HG03108 (cell line): ENCODE measurements at regions not wholly inside any gene's neighbourhood (a gene's known extent, or its start where the extent isn't known, plus 50 kb on each side); places are given as distances from the start of the nearest gene placed in this dataset.
"Not testable (repeated sequence)": the region's sequence is repeated elsewhere in the genome, so short reads cannot be mapped to it uniquely, and the experiment has no call there.

Source experiments
- ATAC-seq: cut with Tn5 transposase; IDR thresholded peaks from one replicate; pipeline ENCODE4 v1.9.1; 2021; ENCODE audit warnings: moderate library complexity; ENCODE audit not compliant: unreplicated experiment

DNA sequence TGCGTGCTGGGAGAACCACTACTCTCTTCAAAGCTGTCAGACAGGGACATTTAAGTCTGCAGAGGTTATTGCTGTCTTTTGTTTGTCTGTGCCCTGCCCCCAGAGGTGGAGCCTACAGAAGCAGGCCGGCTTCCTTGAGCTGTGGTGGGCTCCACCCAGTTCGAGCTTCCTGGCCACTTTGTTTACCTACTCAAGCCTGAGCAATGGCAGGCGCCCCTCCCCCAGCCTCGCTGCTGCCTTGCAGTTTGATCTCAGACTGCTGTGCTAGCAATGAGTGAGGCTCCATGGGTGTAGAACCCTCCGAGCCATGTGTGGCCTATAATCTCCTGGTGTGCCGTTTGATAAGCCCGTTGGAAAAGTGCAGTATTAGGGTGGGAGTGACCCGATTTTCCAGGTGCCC, 542.5 kb upstream of the KLF4 start:
- ATAC-seq, result not testable (repeated sequence)

- ATAC-seq, result not testable (repeated sequence)
Measured at GRCh38 chr9:108031221-108031620, 541.7 kb upstream of the KLF4 start.

GRCh38 chr9:108026718-108027117, 537.1 kb upstream of the KLF4 start:
- ATAC-seq, result not testable (repeated sequence)

- no peak for ATAC-seq
Measured at GRCh38 chr9:108024604-108025003, 535.0 kb upstream of the KLF4 start.

DNA sequence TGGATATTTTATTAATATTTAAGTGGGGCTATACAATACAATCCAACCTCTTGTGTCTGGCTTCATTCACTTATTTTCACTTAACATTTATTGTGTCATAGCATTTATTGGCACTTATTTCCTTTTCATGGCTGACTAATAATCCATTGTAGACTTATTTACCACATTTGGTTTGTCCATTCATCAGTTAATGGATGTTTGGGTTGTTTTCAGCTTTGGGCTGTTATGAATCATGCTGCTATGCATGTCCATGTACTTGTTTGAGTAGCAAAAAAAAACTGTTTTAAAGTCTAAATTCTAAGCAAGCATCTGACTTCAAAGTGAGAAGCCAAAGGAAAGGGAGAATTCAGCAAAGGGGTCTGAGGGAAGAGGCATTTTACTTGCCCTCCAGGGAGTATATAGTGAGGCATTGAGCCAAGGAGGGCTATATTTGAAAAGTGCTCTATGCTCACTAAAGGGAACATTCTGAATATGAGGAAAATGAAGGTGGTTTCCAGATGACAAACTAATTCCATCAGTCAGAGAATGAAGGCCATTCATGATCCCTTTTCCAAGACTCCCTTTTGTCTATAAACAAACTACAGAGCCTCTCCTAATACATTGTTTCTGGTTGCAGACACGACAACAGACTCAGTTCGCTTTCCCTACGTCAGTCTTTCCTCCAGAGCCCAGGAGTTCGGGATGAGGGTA, 532.8 kb upstream of the KLF4 start:
- ATAC-seq, result no peak

DNA sequence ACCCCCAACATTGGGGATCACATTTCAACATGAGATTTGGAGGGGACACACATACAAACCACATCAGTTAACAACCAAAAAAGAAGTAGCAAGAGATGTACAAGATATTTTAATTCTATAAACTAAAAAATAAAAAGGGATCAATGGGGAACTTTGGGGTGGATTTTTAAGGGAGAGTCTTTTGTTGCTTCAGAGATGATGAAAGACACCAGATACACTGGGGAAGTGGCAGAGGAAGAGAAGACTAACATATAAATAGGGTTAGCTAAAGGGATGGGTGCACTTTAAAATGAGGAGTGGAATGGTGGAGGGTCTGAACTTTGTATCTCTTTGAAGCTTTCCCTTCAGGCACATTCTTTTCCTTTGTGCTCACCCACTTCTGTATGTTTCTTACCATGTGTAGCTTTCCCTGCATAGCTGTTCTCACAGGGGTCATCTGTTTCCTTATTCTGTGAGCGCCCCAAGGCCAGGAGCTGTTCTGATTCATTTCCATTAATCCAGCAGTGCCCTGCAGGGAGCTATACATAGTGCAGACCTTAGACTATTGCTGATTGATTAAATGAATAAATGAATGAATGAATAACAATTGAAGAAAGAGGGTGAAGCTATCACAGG, 531.6 kb upstream of the KLF4 start:
- ATAC-seq, result no peak

- ATAC-seq, result no peak
Measured at GRCh38 chr9:108019821-108020220, 530.3 kb upstream of the KLF4 start.

DNA sequence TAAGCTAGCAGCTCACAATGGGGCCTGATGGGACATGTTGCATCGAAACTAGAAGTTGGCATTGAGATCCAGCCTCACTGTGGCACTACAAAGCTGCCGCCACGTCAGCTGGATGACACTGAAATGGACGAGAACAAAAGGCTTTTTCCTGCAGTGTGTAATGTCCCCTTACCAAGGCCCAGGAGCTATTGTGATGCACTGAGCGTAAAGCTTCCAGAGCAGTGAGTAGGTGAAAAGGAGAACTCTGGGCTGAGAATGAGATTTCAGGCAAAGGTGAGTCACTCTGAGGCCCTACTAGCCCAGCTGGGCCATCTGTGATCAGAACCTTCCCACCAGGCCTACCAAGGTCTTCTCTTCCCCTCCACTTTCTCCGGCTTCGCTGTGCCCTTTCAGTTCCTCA, 528.1 kb upstream of the KLF4 start:
- ATAC-seq, result no peak

DNA sequence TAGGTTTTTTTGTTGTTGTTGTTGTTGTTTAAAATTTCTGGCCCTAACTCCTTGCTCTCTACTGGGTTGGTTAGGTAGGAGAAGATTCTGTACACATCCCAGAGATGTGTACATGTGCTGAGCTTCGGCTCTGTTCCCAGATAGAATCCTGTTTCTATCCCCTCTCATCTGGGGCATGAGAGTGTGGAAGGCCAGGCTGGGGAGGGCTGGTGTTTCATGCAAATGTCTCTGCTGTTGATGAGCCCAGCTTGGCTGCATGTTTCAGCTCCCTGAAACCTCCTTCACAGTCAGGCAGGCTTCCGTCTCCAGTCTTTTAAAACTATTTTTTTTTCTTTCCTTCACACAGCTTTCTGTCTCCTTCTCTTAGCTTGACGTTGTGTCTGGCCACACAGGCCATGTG, 526.9 kb upstream of the KLF4 start:
- no peak for ATAC-seq

DNA sequence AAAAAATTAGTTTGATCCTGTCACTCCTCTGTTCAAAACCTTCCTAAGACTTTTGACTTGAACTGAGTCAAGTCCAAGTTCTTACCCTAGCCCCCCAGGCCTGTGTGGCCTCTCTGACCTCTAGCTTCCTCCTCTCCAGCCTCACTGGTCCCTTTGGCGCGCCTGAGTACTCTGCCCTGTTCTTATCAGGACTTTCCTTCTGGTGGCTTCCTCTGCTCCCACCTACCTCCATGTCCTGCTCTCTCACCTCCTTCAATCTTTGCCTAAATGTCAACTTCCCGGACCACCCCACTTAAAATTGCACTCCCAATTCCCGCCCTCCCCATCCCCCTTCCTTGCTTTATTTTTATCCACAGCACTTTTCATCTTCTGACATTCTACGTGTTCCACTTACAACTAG, 526.1 kb upstream of the KLF4 start:
- no peak for ATAC-seq

- ATAC-seq, result no peak
Measured at GRCh38 chr9:108014353-108014752, 524.8 kb upstream of the KLF4 start.

DNA sequence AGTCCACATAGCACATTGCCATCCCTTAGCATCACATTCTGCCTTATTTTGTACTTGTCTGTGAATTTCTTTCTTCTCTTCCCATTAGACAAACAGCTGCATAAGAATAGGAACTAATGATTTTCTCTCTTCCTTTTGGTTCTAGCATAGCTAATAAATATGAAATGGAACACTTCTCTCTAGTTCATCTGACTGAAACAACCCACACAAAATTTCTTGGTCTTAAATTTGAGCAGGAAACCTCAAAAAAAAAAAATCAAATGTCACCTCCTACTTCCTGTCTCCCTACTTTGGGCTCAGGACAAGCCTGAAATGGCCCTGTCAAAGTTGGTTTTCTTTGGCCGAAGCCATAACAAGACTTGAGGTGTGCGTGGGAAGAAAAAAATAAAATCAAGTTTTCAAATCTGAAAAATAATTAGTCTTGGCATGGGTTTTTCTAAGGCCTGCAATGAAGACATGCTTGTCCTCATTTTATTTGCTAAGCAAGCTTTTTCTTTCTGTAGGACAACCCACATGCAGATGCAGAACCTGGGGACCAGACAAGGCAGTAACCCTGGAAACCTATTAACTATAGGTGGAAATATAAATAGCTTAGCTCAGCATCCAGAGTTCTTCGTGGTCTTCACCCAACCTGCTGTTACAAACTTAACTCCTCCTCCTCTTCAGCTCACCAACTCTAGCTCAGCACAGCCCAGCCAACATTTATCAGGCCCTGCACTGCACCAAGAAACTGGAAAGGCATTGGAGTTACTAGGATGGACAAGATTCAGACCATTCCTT, 523.5 kb upstream of the KLF4 start:
- ATAC-seq, result no peak

- ATAC-seq, result no peak
Measured at GRCh38 chr9:108012405-108012804, 522.8 kb upstream of the KLF4 start.

DNA sequence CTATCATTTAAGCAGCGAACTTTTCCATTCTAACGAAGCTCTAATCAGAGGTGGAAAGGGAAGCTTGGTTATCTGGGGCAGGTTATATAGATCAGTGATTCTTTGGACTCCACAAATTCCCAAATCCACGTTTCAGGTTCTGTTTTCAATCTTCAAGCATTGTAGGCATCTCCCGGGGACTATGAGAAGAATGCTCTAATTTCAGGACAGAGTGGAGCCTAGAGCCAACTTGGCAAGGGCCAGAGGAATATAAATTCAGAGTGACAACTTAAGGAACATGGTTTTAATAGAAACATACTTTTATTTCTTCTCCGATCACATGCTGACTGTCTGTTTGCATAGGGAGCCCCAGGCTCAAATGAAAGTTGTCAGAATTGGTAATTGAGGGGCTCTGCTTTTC, 514.0 kb upstream of the KLF4 start:
- no peak for ATAC-seq

- ATAC-seq, result no peak
Measured at GRCh38 chr9:108002371-108002956, 512.9 kb upstream of the KLF4 start.

DNA sequence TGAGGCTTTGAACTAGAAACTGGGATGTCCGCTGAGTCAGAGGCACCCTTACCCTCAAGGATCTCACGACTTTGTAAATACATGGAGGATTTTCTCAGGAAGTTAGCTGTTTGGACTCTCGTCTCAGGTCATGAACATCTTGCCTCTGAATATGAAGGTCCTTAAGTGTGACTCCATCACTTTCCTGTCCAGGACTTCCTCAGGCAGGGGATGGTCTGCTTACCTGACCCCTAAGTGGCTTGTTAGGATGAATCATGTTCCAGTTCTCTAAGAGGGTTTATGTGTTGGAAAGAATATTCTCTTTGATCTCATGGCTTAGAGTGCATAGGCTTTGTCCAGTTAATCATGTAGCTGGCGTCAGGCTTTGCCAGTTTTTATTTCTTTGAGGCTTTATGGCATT, 511.7 kb upstream of the KLF4 start:
- no peak for ATAC-seq

- ATAC-seq, result no peak
Measured at GRCh38 chr9:107999890-108000289, 510.3 kb upstream of the KLF4 start.

- no peak for ATAC-seq
Measured at GRCh38 chr9:107999011-107999410, 509.4 kb upstream of the KLF4 start.

- no peak for ATAC-seq
Measured at GRCh38 chr9:107994648-107995047, 505.1 kb upstream of the KLF4 start.

DNA sequence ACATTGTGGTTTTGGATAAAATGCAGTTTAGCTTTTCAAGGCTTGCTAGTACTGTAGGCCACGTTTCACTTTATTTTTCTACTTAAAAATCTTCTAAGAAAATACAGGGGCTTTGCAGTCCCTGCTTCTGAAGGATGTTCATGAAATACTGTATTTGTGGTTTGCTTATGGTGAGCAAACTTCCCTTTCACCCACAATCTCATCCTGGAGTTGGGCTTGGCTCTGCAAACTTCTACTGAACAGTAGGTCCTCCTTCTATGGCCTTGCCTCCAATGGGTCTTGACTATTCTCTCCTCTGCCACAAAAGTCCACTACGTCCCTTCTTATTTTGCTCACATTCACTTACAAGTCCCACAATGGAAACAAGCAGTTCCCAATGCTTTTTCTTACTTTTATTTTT, 502.7 kb upstream of the KLF4 start:
- ATAC-seq, result no peak

DNA sequence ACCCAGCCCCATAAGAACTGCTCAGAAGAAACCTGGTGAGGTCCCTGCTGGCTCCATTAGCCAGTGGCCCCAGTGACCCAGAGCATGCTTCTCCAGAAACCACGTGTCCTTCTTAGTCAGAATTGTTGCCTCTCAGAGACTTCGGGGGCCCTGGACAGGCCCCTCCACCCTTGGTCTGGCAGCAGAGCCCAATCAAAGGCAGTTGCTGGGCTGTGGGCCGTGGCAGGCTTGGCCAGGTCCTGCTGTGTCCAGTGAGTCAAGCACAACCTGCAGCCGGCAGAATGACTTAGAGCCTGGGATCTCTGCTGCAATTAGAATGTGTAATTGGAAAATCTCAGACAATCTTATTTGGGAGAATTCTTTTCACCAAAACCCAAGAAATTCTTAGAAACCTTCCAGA, 502.0 kb upstream of the KLF4 start:
- ATAC-seq, result no peak

DNA sequence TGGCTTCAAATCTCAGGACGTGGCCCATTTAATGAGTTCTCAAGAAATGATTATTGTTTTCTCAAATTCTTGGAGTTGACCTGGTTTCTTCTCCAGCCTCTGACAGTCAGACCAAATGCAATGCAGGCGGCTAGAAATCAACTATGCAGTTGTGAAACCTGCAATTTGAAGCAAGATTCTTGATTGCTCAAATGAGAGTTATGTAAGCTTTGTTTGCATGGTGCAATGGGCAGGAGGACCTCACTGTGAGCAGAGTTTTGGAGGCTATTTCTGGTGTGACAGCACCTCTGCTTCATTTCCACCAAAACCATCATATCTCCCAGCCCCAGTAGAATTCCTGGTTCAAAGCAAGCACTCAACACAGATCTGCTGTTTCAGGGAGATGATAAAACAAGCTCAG, 500.0 kb upstream of the KLF4 start:
- no peak for ATAC-seq
